KMS-11 (cell line): ENCODE measurements at regions not wholly inside any gene's neighbourhood (a gene's known extent, or its start where the extent isn't known, plus 50 kb on each side); places are given as distances from the start of the nearest gene placed in this dataset.

Source experiments
- H2AFZ ChIP-seq: fragments of 200-600 bp; sonication (generic); 2 replicates; pipeline ENCODE4 v1.6.1; 2016; ENCODE audit warnings: antibody characterized with exemption, mixed run types, low read depth
- H3K27ac ChIP-seq: fragments of 200-600 bp; sonication (generic); 2 replicates; pipeline ENCODE4 v1.6.1; 2016; ENCODE audit warnings: mild to moderate bottlenecking, mixed run types
- H3K27me3 ChIP-seq: fragments of 200-600 bp; sonication (generic); 2 replicates; pipeline ENCODE4 v1.6.1; 2017; ENCODE audit warnings: mild to moderate bottlenecking, low read depth, mixed run types, moderate library complexity; ENCODE audit not compliant: insufficient read depth
- H3K36me3 ChIP-seq: fragments of 200-600 bp; sonication (generic); 2 replicates; pipeline ENCODE4 v1.6.1; 2017; ENCODE audit warnings: mild to moderate bottlenecking, mixed run types; ENCODE audit not compliant: insufficient read depth
- H3K4me1 ChIP-seq: fragments of 200-600 bp; sonication (generic); 2 replicates; pipeline ENCODE4 v1.6.1; 2016; ENCODE audit warnings: mild to moderate bottlenecking, low read depth, mixed run types; ENCODE audit not compliant: poor library complexity, severe bottlenecking
- H3K4me2 ChIP-seq: fragments of 200-600 bp; sonication (generic); 2 replicates; pipeline ENCODE4 v1.7.0; 2016; ENCODE audit warnings: mild to moderate bottlenecking, mixed run types
- H3K4me3 ChIP-seq: fragments of 200-600 bp; sonication (generic); IDR thresholded peaks from 2 replicates; pipeline ENCODE4 v1.6.1; 2017; ENCODE audit warnings: low read depth, low read length, mixed read lengths; ENCODE audit not compliant: insufficient read depth
- H3K79me2 ChIP-seq: fragments of 200-600 bp; sonication (generic); 2 replicates; pipeline ENCODE4 v1.6.1; 2016; ENCODE audit warnings: low read depth, mixed run types; ENCODE audit not compliant: insufficient read depth
- H3K9ac ChIP-seq: fragments of 200-600 bp; sonication (generic); 2 replicates; pipeline ENCODE4 v1.6.1; 2016; ENCODE audit warnings: mild to moderate bottlenecking, mixed run types
- H4K20me1 ChIP-seq: fragments of 200-600 bp; sonication (generic); 2 replicates; pipeline ENCODE4 v1.6.1; 2016; ENCODE audit warnings: mild to moderate bottlenecking, mixed run types; ENCODE audit not compliant: insufficient read depth
- TF ChIP-seq, protein P1 (sequence below): fragments of 200-600 bp; sonication (generic); conservative IDR thresholded peaks from 2 replicates; pipeline ENCODE4 v1.6.1; 2017; ENCODE audit warnings: low read depth, mild to moderate bottlenecking, antibody characterized with exemption, low read length, moderate library complexity, mixed read lengths

DNA sequence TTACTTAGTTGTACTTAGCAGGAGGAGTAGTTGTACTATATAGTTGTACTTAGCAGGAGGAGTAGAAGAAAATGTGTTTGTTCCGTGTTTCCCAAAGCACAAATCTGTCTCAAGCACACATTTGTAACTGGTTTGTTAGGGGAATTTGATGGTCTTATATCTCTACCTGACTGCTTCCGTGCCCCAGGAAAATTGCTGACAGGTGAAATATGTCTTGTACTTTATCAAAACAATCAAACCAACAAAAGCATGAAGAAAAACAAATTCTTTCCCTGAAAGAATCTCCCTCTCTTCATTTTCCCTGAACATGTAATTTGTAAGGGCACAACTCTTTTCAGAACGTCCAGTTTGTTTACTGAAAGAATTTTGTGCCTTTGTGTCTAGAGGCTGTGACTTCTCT, 106.6 kb upstream of the RGS17 start:
- no peaks in the 10 kb centered on the region for H3K79me2 ChIP-seq
- no peak overlapping the region for H3K4me2 ChIP-seq
- H3K36me3 ChIP-seq = no peaks in the 10 kb centered on the region
- TF ChIP-seq, protein P1, sequence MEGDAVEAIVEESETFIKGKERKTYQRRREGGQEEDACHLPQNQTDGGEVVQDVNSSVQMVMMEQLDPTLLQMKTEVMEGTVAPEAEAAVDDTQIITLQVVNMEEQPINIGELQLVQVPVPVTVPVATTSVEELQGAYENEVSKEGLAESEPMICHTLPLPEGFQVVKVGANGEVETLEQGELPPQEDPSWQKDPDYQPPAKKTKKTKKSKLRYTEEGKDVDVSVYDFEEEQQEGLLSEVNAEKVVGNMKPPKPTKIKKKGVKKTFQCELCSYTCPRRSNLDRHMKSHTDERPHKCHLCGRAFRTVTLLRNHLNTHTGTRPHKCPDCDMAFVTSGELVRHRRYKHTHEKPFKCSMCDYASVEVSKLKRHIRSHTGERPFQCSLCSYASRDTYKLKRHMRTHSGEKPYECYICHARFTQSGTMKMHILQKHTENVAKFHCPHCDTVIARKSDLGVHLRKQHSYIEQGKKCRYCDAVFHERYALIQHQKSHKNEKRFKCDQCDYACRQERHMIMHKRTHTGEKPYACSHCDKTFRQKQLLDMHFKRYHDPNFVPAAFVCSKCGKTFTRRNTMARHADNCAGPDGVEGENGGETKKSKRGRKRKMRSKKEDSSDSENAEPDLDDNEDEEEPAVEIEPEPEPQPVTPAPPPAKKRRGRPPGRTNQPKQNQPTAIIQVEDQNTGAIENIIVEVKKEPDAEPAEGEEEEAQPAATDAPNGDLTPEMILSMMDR = no peak
- no peak overlapping the region for H3K4me3 ChIP-seq
- no peaks in the 10 kb centered on the region for H4K20me1 ChIP-seq
- H3K27me3 ChIP-seq = no peaks in the 10 kb centered on the region
- H2AFZ ChIP-seq = no peak overlapping the region
- H3K9ac ChIP-seq = no peak overlapping the region
- H3K4me1 ChIP-seq = no peaks in the 10 kb centered on the region
- H3K27ac ChIP-seq = no peak overlapping the region

DNA sequence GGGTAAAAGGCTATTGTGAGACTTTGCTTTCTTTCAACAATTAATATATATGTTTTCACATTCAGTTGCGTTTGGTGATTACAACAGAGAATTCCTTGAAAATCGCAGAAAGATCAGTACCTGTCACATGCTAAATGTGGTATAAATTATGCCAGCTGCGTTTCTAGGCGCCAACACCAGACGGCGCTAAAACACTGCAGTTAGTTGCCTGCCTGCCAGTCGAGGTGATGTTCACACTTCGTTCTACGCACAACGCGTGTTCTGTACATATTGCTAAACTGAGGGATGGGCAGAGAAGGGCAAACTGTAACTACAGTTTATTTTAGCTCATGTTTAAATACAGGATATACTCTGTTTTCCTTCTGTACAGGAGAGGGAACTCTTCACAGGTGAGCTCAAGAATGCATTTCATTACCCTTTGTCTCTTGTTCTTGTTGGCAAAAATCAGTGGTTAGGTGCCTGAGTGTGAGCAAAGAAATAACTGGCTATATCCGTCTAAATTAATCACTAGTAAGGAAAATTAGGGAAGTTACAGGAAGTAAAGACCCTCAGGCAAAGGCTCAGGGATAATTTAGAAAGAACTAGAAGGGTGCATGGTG, 100.1 kb upstream of the RGS17 start:
- Histone ChIP-seq H3K27me3 (no peaks in the 10 kb centered on the region), H3K4me2 (no peak overlapping the region), H3K79me2 (no peaks in the 10 kb centered on the region)

DNA sequence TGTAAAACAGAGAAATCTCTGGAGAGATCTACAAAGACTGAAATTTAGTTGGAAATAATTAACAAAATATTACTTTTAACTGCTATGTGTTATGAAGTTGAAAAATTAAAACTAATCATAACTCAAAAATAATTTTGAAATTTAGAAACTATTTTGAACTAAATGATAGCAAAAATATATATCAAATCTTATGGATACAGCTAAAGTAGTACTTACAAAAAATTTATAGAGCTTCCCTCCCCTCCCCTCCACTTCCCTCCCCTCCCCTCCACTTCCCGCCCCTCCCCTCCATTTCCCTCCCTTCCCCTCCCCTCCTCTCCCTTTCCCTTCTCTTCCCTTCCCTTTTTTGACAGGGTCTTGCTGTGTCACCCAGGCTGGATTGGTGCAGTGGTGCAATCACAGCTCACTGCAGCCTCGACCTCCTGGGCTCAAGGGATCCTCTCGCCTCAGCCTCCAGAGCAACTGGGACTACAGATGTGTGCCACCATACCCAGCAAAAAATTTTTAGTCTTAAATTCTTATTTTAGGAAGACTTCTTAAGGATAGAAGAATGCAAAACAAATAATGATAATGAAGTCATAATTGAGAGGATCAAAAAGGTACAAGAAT, 87.2 kb upstream of the RGS17 start:
- H3K4me3 ChIP-seq = no peak overlapping the region
- no peaks in the 10 kb centered on the region for H4K20me1 ChIP-seq
- H2AFZ ChIP-seq = no peak overlapping the region
- no peak overlapping the region for H3K27ac ChIP-seq
- H3K4me1 ChIP-seq = no peaks in the 10 kb centered on the region
- no peaks in the 10 kb centered on the region for H3K27me3 ChIP-seq
- H3K36me3 ChIP-seq = no peaks in the 10 kb centered on the region
- TF ChIP-seq, protein P1 = no peak
- H3K4me2 ChIP-seq = no peak overlapping the region
- no peak overlapping the region for H3K9ac ChIP-seq
- no peaks in the 10 kb centered on the region for H3K79me2 ChIP-seq

More for the DNA sequence above, 100.1 kb upstream of the RGS17 start:
- Histone ChIP-seq H3K36me3 (no peaks in the 10 kb centered on the region), H4K20me1 (no peaks in the 10 kb centered on the region), H3K4me1 (no peaks in the 10 kb centered on the region), H3K4me3 (no peak overlapping the region), H3K9ac (no peak overlapping the region), H3K27ac (no peak overlapping the region), H2AFZ (no peak overlapping the region)
- TF ChIP-seq, protein P1 = no peak; the same call in 1 of the 2 replicates

DNA sequence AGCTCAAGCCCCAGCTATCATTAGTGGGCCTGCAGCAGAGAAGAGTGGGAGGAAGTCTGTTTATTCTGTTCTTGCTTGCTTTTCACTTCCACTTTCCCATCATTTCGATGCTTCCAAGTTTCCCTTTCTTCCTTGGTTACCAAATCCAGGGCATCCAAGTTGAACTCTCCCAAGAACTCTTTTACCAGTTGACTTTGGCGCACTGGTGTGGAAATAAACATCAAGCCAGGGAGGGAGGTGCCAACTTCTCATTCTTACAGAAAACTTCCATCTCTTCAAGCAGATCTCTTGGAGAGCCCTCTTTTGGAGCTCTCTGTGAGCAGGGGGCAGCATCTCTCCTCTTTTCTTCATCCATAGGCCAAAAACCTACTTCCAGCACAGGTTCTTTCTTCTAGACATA, 85.7 kb upstream of the RGS17 start:
- Histone ChIP-seq H3K4me3 (no peak overlapping the region), H4K20me1 (no peaks in the 10 kb centered on the region), H3K27ac (no peak overlapping the region), H3K36me3 (no peaks in the 10 kb centered on the region), H3K9ac (no peak overlapping the region), H2AFZ (no peak overlapping the region), H3K79me2 (no peaks in the 10 kb centered on the region), H3K27me3 (no peaks in the 10 kb centered on the region), H3K4me2 (no peak overlapping the region), H3K4me1 (no peaks in the 10 kb centered on the region)
- TF ChIP-seq, protein P1 = no peak
